NCI-H748 (cell line): ENCODE measurements at regions not wholly inside any gene's neighbourhood (a gene's known extent, or its start where the extent isn't known, plus 50 kb on each side); places are given as distances from the start of the nearest gene placed in this dataset.

Experiments
- DNase-seq: peaks from one replicate; lab custom pipeline; 2025; ENCODE audit not compliant: unreplicated experiment; lab: John Stamatoyannopoulos, UW

DNA sequence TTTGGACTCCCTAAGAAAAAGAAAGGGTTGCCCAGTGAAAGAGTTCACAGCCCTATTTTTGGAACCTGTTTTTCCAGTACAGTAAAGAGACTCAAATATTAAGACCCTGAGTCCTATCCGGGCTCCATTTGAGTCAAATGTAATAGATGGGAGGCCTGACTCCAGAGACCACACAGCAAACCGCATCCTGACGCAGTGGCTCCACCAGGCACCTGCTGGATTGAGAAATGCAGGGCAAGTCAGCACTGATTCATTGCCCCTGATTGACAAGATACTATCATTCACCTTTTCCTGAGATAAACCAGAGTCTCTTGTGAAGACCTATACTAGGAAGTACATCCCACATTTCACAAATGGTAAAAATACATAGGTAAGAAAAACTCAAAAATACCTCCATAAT, 715.7 kb upstream of the SOX9 start:
- peak; percentile 24 for DNase-seq

DNA sequence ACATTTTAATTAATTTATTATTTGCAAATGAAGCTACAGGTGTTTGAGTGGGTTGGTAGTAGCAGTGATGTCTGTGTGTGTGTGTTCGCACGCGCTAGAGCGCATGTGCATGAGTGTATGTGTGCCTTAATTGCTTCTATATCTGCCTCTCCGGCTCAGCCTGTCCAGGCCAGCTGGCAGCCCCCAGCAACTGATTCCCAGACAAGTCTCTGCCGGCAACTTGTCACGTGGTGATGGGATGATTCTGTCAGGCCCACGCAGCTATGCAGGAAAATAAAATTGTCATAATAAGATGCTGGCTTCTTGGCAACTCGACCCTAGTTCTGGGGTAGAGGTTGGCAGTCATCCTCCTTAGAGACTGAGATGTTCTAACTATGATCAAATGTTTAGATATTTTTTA, 712.8 kb upstream of the SOX9 start:
- DNase-seq: no peak

DNA sequence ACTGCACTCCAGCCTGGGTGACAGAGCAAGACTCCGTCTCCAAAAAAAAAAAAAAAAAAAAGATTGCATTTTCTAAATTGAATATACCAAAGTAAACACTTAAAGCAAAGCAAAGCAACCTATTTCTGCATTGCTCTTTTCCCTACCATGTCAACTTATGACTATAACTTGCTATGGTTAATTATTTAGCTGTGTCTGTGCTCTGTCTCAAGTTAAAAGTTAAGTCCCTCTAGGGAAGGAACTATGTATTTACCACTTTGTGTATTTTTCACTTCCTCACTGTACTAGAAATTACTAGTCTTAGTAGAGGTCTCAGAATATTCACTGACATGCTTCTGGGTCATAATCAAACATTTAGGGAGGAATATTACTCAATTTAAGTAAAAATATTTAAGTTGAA, 711.7 kb upstream of the SOX9 start:
- no peak for DNase-seq

DNA sequence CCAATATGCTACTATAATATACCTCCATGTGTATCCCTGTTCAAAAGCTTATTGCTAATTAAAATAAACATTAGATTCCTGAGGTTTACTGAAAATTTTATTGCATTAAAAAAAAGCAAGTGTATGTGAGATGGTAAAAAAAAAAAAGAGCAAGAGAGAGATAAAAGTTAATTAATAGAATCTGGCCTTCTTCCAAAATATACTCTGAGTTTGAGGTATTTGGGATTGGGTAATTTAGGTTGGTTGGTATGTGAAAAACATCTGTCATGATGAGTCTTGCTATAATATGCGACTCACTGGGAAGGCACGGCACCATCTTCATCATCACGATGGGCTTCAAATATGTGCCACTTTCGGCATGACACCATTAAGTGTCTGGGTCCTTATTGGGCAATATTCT, 711.1 kb upstream of the SOX9 start:
- DNase-seq: no peak

DNA sequence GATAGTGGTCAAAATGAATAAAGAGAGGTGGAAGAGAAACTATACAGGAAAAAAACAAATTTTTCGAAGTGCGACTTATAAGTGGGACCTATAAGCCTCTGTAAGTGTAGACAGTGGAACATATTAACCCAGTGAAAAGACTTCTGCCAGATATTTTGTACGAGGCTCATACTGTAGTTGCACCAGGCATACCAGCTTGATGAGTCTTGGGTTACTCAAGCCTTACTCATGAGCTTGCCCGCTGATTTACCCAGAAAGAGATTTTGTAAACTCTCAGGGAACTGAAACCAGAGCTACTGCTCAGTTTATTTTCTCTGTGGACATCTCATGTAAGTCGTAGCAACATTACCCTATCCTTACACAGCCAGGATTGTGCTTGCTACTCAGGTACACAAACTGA, 708.0 kb upstream of the SOX9 start:
- no peak for DNase-seq

DNA sequence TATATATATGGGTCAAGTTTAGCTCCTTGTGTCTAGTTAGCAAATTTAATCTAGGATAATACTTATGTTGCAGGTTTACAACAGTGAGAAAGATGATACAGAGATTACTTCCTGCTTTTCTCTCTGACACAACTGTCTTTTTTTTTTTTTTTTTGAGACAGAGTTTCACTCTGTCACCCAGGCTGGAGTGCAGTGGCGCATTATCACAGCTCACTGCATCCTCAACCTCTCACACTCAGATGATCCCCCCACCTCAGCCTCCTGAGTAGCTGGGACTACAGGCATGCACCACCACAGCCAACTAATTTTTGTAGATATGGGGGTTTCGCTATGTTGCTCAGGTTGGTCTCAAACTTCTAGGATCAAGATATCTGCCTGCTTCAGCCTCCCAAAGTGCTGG, 706.9 kb upstream of the SOX9 start:
- no peak for DNase-seq

DNA sequence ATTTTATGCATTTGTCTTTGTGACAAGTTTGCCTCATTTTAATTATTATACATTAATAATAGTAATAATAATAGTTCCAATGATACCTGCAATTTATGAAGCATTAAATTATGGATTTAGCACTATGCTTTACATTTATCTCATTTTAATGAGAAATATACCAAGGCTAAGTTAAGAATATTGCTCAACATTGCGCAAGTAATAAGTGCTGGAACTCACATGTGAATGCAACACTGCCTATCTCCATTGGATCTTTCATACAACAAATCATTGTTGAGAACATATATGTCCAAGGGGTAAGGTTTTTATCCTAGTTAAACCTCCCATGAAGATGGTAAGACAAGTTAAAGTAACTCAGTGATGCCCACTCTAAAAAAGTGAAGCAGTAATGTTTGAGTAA, 703.7 kb upstream of the SOX9 start:
- DNase-seq: no peak

DNA sequence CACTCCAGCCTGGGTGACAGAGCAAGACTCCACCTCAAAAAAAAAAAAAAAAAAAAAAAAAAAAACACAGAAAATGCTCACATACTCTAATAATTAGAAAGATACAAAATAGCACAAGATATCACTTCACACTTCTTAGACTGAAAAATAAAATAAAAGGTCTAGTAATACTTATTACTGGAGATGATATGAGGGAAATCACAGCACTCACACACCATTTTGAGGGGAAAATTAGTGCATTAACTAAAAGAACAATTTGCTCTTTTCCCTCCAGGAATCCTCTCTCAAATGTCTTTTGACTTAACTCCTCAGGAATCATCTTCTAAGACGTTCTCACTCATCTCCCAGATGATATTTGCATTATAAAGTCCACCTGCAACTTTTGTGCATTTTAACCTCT, 697.9 kb upstream of the SOX9 start:
- no peak for DNase-seq

DNA sequence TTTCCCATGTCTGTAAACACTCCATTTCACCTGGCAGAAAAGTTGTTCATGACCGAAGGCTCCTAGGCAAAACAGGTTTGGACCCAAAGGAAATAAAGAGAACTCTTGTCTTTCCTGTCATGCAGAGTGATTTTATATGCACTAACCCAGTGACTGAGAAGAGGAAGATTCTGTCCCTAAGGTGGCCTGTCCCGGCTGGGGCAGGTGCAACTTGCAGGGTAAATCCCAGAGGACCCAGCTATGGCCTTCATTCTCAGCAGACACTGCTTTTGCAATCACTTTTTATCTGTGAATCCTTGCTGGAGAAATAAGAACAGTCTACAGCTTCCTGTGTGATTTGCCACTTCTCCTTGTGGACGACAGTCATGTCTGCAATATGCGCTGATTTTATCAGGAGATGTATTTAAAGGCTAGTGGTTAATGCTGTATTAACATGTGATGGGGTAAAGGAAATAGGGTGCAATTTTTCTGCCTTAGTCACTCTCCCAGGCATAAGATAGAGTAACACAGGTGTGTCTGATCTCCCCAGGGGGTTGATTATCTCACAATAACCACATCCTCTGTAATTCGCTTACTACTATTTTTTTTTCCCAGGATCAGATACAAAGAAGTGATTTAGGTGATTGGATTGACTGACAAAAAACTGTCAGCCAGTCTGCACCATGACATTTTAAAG, 696.8 kb upstream of the SOX9 start:
- no peak for DNase-seq

DNA sequence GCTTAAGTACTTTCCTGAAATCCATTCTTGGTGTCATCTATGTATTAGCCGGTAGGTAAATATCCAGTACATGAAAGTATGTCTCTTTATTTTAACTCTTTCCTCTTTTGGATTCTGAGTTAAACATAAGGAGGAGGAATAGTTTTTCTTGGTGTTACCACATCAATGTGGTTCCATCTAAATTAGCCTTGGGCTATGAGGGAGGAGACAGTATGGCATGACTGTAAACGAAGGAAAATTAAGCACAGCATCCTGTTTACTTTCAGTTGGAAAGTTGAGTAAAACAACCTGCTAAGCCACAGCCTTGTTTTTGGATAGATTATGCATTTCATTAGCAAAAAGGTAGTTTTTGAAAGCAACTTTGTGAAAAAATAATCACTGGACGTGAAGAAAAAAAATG, 693.0 kb upstream of the SOX9 start:
- DNase-seq: peak; percentile 11

DNA sequence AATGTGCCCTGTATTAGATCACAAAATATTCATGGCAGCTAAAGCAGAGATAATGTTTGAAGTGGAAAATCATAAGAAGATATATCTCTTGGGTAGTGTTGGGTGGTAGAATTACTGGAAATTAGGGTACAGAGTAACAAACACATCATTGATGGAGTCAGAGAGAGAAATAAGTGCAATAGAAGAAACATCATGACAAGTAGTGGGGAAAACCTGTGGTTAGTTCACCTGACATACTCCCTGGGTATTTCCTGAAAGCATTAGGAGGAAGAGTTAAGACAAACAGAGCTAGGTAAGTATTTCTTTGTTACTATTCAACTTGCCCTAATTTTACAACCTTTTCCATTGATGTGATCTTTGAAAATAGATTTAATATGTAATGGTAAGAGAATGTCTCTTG, 691.9 kb upstream of the SOX9 start:
- no peak for DNase-seq

DNA sequence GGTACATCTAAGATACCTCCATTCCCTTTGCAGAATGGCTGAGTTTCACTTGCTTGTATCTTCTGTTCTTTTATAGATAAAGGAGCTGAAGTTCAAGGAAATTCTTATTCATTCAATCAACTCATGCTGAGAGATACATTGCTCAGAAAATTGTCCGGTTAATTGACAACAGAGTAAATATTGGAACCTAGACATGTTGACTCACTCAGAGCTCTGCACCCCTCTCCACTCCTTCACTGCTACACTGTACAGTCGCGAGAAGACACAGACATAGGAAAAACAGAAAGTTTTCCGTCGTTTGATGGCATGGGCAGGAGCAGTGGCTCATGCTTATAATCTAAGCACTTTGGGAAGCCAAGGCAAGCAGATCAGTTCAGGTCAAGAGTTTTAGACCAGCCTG, 690.5 kb upstream of the SOX9 start:
- peak; percentile 83 for DNase-seq

DNA sequence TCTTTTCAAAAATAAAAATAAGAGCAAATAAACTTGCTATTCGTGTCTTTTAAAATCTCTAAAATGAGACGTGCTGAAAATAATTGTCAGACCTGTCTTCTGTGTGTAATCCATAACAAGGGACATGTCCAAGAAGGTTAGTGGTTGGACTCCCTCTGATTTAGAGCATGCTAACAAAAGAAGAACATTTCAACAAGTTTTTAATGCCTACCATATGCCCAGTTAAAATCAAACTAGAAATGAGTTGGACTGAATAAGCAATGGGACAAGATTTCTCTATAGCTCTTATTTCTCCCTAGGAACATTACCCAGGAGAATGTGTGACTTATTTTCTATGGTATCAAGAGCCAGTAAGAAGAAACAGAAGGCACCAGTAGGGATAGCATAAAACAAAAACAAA, 689.7 kb upstream of the SOX9 start:
- no peak for DNase-seq

DNA sequence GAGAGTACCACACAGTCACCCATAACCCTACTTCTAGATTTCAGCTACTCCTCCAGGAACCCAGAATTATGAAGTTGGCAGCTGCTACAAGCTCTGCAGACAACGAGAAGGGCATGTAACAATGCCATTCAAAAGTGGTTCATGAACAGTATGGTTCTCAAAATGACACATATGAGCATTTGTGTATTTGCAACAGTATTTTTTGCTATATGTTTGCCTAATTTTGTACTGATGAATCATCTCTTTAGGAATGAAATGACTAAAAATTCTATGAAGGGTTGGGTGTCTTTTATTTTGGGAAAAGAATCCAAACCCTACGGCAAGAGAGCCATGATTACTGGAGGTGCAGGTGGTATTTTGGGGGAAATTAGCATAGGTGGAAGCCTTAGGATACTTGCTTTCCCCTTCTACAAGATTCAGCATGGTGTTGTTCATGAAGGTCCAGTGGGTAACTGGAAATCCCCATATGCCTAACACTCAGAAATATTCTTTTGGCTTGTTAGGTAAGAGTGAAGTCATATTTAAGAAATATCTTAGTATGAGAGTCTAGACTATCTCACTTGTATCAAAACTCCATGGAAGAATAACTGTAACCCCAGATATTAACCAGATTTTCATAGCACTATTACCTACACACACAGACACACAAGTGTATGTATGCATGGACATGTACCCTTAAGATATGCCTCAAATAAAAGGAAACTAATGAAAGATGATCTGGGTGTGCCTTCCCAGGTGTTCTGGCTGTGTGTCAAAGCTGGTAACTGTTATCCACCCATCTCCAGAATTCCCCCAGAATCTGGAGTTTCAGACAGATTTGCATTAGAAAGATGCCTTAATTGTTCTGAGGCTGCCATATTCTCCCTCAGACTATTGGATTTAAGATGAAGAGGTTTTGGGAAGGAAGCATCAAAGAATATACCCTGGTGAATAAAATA, 688.2 kb upstream of the SOX9 start:
- peak; percentile 50 for DNase-seq

DNA sequence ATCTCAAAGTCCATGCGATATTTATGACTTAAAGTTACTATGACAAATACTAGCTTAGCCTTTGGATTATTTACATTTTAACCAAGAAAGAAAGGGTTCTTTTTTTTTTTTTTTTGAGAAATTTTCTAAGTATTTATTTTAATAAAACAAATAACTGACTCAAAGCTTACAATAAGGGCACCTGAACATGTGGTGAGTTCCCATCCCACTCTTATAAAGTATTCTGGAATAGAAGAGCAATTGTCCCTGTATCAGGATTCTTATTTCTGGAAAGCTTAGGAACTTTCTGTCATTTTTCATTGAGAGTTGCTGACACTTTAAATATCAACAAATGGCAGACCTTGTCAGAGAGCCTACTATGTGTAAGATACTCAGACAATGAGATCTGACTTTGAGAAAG, 686.1 kb upstream of the SOX9 start:
- DNase-seq: no peak

DNA sequence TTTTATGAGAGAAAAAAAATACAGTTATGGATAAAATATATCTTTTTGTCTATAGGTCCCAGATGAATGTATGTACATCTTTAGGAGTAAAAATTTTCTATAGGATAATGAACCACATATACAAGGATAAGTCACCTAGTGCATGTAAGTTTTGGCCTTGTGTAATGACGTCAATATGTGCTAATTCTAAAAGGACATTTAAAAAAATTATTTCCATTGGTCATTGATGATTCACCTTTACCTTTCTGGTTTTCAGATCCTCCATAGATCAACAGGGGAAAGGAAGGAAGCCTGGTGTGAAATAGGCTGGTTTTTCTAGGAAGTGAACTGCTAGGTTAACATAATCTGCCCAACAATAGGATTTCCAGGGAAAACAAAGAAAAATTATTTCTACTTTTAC, 684.3 kb upstream of the SOX9 start:
- no peak for DNase-seq

DNA sequence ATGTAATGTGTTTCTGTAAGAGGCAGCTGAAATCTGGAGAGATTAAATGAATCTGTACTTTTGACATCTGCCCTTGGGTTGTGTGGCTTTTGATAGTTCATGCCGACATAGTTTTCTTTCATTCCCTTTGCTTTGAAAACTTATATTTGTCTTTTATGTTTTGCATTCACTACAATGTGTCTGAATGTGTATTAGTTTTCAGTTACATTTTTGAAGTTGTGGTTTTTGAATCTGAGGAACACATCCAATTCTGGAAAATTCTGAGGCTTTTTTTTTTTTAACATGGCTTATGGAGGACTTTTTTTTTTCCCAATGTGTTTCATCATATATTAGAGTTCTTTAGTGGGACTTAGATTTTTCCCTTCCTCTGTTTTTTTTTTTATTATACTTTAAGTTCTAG, 683.7 kb upstream of the SOX9 start:
- DNase-seq: no peak

DNA sequence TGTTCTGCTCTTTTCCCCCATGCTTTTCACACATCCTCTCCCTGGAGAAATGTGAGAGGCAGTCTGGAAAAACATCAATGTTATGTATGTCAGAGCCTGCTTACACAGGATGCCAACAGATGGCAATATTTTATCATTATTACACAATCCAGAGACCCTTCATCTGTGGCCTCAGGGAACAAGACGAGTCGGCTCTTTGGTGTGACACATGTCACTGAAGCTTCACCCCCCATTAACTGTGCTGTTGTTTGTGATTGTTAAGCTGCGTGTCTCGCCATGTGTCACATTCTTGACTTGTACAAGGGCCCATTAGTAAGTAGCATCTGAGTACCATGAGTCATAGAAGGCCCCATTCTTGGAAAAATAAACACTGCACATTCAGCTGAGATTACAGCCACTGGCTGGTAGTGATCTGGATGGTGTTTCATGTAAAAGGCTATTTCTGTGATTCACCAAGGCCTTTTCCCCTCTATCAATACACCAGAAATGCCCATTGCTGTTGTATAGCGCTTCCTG, 682.1 kb upstream of the SOX9 start:
- DNase-seq: peak; percentile 92

DNA sequence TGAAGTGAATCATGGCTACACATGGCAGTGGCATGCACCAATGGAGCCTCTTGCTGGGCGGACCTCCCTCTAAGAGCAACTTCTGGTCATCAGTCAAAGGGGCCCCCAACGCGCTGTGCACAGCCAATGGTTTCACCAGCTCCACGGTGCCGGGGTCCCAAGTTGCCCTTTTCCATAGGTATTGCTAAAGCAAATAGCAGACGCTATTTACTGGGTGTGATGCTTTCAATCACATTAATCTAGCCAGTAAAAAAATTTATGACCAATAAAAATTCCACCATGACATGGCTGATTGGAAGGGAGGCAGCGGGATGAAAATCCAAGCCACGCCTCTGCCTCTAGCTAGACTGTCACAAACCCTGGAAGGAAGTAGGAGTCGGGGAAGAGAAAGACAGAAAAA, 680.3 kb upstream of the SOX9 start:
- no peak for DNase-seq

DNA sequence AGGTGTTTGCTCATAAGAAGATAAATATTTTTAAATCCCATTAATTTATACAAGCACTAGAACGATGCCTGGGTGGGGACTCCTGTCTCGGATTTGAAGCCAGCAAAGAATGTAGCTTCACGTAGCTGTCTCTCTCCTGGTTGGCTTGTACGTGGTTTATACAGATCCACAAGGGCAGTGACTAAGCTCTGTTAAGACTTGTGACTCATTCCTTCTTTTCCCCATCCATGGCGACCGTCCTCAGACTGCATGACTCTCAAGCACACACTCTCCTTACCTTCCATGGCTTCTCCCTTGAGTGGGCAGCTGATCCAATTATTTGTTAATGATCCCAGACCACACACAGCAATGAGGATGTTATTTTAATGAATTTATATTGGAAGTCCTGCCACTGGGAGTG, 679.7 kb upstream of the SOX9 start:
- DNase-seq: no peak

DNA sequence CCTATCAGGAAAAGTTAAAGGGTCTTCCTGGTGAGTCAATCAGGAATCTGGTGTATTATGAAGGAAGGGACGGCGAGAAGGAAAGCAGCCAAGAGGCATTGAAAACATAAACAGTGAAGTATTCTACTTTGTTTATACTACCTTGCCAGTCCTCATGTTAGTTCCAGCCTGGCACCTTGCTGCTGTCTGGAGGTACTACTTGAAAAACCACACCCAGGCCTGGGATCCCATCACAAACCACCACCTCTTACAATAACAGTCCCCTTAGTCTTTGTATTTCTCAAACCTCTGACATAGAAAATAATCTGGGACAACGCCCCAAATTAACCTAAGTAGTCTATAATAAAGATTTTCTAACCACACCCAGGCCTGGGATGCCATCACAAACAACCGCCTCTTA, 676.7 kb upstream of the SOX9 start:
- peak; percentile 67 for DNase-seq

DNA sequence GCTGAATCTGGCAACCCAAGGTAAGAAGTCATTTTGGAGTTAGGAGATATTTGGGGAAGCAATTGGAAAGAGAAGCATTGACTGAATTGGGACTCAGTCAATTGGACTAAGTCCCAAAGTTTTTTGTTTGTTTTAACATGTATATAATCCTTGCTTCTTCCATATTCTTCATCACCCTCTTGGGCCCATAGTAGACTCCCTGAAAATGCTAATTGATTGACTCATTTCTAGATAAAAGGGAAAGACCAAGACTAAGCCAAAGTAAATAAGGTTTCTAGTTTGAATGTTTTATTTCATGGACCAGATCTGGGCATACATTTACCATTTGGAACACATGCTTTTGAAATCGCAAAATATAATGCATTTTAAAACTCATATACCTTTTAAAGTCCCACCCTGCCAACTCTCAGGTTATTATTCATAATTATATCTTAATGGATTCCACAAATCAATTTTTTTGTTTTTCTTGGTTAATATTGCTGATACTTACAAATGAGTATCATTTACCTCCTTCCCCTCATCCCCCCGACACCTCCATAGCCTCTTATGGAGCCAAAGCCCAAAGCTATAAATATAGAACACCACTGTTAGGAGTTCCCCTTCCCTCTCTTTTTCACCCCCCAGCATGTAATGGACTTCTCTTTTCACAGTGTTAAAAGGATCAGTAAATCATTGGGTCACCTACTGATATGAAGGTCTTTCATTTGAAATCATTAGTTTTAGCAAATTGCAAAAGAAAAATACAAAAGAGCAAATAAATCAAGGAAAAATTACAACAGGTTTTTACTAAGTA, 674.0 kb upstream of the SOX9 start:
- no peak for DNase-seq
